ENCODE measurements at regions not wholly inside any gene's neighbourhood (a gene's known extent, or its start where the extent isn't known, plus 50 kb on each side); places are given as distances from the start of the nearest gene placed in this dataset.

DNA sequence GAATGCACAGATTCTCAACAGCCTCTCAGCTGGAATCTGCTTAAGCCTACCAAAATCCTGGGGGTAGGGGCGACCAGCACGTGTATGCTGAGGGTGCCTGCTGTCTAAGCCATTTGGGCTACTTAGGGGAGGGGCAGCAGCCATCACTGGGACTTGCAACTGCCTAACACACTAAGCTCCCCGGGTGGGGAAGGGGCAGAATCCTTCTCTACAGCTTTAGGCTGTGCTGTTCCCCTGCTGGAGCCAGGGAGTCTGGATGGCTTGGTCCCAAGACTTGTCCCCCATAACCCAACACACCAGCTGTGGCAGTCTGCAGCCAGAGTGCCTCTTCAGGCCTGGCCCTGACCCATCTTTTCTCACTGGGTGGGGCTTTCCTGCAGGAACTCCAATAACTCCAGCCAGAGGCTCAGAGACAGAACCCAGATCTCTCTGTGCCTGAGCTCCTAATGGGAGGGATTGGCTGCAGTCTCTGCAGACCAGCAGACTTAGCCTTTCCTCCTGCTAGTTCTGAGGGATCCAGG lies 305.4 kb upstream of the RND3 start:
- Mint-ChIP-seq H3K36me3 (ENCODE audit: unreplicated experiment) (no peaks in the 10 kb centered on the region), H3K4me1 (ENCODE audit: low read depth, unreplicated experiment) (peaks cover 13% of the 10 kb centered on the region)

DNA sequence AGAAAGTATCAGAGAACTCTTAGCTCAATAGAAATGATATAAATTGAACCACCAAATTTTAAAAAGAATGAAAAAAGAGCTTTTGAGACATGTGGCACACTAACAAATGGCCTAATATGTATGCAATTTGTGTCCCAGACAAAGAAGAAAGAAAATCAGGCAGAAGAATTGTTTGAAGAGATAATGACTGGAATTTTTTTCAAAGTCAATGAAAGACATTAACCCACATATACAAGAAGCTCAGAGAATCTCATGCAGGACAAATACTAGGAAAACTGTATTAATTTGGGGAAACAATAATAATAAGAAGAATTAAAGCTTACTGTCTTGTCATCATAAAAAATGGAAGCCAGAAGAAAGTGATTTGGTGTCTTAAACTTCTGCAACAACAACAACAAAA lies 304.1 kb upstream of the RND3 start:
- peaks cover 7% of the 10 kb centered on the region for H3K27me3 Mint-ChIP-seq (ENCODE audit: unreplicated experiment)
- H3K27ac Mint-ChIP-seq (ENCODE audit: unreplicated experiment) = no peak overlapping the region

More for the DNA sequence above, 305.4 kb upstream of the RND3 start:
- Mint-ChIP-seq H3K4me3 (ENCODE audit: unreplicated experiment) (no peak overlapping the region), H3K27me3 (ENCODE audit: unreplicated experiment) (peaks cover 7% of the 10 kb centered on the region), H3K9me3 (ENCODE audit: unreplicated experiment) (peaks cover 14% of the 10 kb centered on the region), H3K27ac (ENCODE audit: unreplicated experiment) (no peak overlapping the region)
- TF ChIP-seq, protein P1, sequence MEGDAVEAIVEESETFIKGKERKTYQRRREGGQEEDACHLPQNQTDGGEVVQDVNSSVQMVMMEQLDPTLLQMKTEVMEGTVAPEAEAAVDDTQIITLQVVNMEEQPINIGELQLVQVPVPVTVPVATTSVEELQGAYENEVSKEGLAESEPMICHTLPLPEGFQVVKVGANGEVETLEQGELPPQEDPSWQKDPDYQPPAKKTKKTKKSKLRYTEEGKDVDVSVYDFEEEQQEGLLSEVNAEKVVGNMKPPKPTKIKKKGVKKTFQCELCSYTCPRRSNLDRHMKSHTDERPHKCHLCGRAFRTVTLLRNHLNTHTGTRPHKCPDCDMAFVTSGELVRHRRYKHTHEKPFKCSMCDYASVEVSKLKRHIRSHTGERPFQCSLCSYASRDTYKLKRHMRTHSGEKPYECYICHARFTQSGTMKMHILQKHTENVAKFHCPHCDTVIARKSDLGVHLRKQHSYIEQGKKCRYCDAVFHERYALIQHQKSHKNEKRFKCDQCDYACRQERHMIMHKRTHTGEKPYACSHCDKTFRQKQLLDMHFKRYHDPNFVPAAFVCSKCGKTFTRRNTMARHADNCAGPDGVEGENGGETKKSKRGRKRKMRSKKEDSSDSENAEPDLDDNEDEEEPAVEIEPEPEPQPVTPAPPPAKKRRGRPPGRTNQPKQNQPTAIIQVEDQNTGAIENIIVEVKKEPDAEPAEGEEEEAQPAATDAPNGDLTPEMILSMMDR (IDR thresholded peaks at IDR 0.05; ENCODE audit: partially characterized antibody, unreplicated experiment) = no peak
- no peak for DNase-seq

DNA sequence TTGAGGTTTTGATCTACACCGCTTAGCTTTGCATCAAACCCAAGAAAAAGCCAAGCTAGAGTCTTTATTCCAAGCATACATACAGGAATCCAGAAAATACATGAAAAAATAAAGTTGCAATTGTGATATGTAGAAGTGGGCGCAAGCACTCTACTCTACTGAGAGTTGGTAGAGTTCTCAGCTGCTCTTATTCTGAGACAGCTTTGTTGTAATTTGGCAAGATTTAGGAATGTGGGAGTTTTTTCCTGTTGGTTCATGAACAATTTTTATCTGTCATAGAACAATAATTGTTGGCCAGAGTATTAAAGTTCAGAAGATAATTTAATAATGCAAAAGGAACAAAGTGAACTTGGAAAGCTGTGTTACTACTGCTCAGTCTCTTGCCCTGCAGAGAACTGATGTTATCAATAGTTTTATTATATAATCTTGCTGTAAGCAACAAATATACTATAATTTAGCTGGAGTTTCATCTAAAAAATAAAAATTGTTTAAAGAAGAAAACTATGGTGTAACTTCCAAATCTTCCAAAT lies 302.0 kb upstream of the RND3 start:
- Mint-ChIP-seq H3K27me3 (ENCODE audit: unreplicated experiment) (peaks cover 2% of the 10 kb centered on the region), H3K36me3 (ENCODE audit: unreplicated experiment) (no peaks in the 10 kb centered on the region), H3K9me3 (ENCODE audit: unreplicated experiment) (peaks cover 9% of the 10 kb centered on the region), H3K4me3 (ENCODE audit: unreplicated experiment) (no peak overlapping the region), H3K4me1 (ENCODE audit: low read depth, unreplicated experiment) (peaks cover 2% of the 10 kb centered on the region), H3K27ac (ENCODE audit: unreplicated experiment) (no peak overlapping the region)
- DNase-seq = no peak
- TF ChIP-seq, protein P1 (IDR thresholded peaks at IDR 0.05; ENCODE audit: partially characterized antibody, unreplicated experiment) = no peak

More for the DNA sequence above, 304.1 kb upstream of the RND3 start:
- H3K4me3 Mint-ChIP-seq (ENCODE audit: unreplicated experiment) = no peak overlapping the region
- TF ChIP-seq, protein P1 (IDR thresholded peaks at IDR 0.05; ENCODE audit: partially characterized antibody, unreplicated experiment) = no peak
- no peak for DNase-seq
- H3K4me1 Mint-ChIP-seq (ENCODE audit: low read depth, unreplicated experiment) = peaks cover 8% of the 10 kb centered on the region
- peaks cover 14% of the 10 kb centered on the region for H3K9me3 Mint-ChIP-seq (ENCODE audit: unreplicated experiment)
- H3K36me3 Mint-ChIP-seq (ENCODE audit: unreplicated experiment) = no peaks in the 10 kb centered on the region

GRCh38 chr2:150788426-150789140 lies 301.1 kb upstream of the RND3 start:
- TF ChIP-seq, protein P1 (IDR thresholded peaks at IDR 0.05; ENCODE audit: partially characterized antibody, unreplicated experiment) = no peak
- no peak for DNase-seq

More at GRCh38 chr2:150788426-150789140, 301.1 kb upstream of the RND3 start:
- no peak overlapping the region for H3K27ac Mint-ChIP-seq (ENCODE audit: unreplicated experiment)
- no peak overlapping the region for H3K4me3 Mint-ChIP-seq (ENCODE audit: unreplicated experiment)
- peaks cover 2% of the 10 kb centered on the region for H3K27me3 Mint-ChIP-seq (ENCODE audit: unreplicated experiment)
- peaks cover 4% of the 10 kb centered on the region for H3K9me3 Mint-ChIP-seq (ENCODE audit: unreplicated experiment)
- peaks cover 2% of the 10 kb centered on the region for H3K4me1 Mint-ChIP-seq (ENCODE audit: low read depth, unreplicated experiment)
- no peaks in the 10 kb centered on the region for H3K36me3 Mint-ChIP-seq (ENCODE audit: unreplicated experiment)

All from glutamatergic neuron (in vitro differentiated cells).